HG03280 (cell line): ENCODE measurements at regions not wholly inside any gene's neighbourhood (a gene's known extent, or its start where the extent isn't known, plus 50 kb on each side); places are given as distances from the start of the nearest gene placed in this dataset.

Source experiments
- ATAC-seq: cut with Tn5 transposase; IDR thresholded peaks from one replicate; pipeline ENCODE4 v1.9.1; 2021; ENCODE audit warnings: mild to moderate bottlenecking, moderate library complexity; ENCODE audit not compliant: unreplicated experiment

DNA sequence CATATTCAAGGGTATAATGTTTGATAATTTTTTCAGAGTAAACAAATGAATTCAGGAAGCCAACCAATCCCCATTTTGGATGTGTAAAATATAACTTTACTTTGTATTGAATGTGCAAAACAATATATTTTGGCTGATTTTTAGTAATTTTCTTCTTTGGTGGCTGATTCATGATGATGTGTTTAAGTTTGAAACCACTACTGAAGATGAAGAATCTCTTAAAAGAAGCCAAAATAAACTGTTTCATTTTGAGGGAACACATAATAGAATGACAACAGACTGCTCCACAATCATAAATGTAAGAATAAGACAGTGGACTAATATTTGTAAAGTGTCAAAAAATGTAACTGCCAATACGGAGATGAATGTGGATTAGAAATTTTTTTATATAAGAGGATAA is 52.5 kb upstream of the TRIM43 start:
- no peak for ATAC-seq

DNA sequence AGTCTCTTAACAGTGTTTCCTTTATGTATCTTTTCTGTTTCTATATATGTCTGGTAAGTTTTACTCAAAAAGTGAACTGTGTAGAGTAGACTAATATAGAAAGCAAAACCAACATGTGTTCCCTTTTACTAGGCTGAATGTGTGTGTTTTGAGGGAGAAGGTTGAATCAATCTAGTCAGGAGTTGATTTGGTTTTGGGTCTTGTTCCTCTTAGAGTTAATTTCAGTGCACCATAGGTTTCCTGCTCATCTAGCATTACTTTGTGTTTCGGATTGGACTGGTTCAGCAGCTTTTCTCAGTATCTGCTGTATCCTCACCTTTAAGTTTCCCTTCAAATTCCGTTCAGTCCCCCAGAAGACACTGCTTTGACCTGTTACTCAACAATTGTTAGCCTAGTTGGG is 52.0 kb upstream of the TRIM43 start:
- ATAC-seq, result peak; percentile 77
